DOHH2 (cell line): ENCODE measurements at regions not wholly inside any gene's neighbourhood (a gene's known extent, or its start where the extent isn't known, plus 50 kb on each side); places are given as distances from the start of the nearest gene placed in this dataset.

Experiments
- CTCF ChIP-seq: fragments of 200-600 bp; sonication (generic); IDR thresholded peaks from one replicate; pipeline ENCODE4 v1.5.1; 2014; ENCODE audit warnings: antibody characterized with exemption, mild to moderate bottlenecking, low read depth, low read length; ENCODE audit not compliant: poor library complexity, severe bottlenecking
- EZH2phosphoT487 ChIP-seq: fragments of 200-600 bp; sonication (generic); IDR thresholded peaks from 2 replicates; pipeline ENCODE4 v1.6.1; 2017; ENCODE audit warnings: borderline replicate concordance, mild to moderate bottlenecking, antibody characterized with exemption, low read length, moderate library complexity, mixed read lengths

GRCh38 chr5:176184608-176185132 lies 53.6 kb upstream of the SIMC1 start:
- TF ChIP-seq CTCF = no peak
- no peak for TF ChIP-seq EZH2phosphoT487
